Hepatic stellate cell (primary cell): ENCODE measurements at regions not wholly inside any gene's neighbourhood (a gene's known extent, or its start where the extent isn't known, plus 50 kb on each side); places are given as distances from the start of the nearest gene placed in this dataset.

ENCODE experiments used
- DNase-seq: peaks from one replicate; pipeline ENCODE4 v3.0.0; 2011; ENCODE audit warnings: low spot score

- DNase-seq: no peak
These were observed 132.8 kb upstream of the CRY1 start for GRCh38 chr12:107226126-107226525.

DNA sequence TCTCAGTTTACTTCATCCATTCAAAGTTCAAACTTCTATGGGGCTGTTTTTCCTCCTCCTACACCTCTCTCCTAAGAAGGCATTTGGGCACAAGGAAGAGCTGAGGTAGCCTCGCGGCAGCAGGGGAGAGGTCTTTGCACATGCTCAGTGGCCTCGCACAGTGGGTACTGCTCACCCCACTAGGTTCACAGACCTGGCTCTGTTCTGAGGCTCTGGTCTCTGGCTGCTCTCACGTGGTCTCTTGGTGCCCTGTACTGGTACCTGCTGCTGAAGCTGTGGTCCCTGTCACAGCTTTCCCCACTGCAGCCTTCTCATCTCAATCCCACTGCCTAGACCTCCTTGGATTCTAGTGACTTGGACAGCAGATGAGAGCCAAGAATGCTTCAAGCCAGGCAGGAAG lies 134.7 kb upstream of the CRY1 start:
- no peak for DNase-seq

DNA sequence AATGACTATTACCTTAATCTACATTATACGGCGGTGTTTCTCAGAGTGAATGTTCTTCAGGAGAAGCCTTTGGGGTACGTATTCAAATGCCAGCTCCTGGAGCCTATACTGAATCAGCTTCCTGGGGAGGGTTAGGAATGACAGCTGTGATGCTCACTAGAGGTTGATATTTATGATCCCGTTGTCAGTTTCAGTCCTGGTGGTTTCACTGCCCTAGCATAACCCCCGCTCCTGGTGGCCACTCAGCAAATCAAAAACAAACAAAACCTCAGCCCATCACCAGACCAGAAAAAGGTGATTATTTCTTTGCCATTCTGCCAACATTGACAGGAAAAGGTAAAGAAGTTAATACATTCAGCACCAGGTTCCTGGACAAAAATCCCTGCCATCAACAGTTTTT lies 136.5 kb upstream of the CRY1 start:
- no peak for DNase-seq

DNA sequence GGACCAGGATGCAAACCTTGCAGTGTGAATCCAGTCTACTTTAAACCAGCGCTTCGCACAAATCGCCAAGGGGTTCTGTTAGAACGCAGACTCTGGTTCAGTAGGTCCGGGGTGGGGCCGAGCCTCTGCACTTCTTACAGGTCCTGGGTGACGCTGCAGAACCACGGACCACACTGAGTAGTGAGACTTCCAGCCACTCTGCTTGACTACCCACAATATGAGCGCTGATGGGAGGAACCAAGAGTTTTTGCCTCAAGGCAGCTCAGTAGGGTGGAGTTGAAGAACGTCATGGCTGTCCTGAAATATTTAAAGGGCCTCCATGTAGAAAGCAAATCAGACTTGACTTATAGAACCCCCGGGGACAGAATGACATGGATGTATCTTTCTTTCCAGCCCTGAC lies 138.0 kb upstream of the CRY1 start:
- DNase-seq: no peak

GRCh38 chr12:107233551-107233950 lies 140.2 kb upstream of the CRY1 start:
- DNase-seq: no peak

DNA sequence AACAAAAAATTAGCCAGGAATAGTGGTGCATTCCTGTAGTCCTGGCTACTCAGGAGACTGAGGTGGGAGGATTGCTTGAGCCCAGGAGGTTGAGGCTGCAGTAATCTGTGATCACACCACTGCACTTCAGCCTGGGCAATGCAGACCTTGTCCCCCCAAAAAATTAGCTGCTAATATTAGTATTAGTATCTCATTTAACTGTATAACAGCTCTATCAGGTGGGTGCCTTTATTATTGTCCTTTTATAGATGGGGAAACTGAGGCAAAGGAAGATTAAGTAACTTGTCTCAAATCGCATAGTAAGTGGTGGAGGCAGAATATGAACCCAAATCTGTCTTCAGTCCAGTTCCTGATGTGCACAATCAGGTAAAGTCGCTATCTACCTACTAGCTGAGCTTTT lies 142.3 kb upstream of the CRY1 start:
- DNase-seq: no peak

DNA sequence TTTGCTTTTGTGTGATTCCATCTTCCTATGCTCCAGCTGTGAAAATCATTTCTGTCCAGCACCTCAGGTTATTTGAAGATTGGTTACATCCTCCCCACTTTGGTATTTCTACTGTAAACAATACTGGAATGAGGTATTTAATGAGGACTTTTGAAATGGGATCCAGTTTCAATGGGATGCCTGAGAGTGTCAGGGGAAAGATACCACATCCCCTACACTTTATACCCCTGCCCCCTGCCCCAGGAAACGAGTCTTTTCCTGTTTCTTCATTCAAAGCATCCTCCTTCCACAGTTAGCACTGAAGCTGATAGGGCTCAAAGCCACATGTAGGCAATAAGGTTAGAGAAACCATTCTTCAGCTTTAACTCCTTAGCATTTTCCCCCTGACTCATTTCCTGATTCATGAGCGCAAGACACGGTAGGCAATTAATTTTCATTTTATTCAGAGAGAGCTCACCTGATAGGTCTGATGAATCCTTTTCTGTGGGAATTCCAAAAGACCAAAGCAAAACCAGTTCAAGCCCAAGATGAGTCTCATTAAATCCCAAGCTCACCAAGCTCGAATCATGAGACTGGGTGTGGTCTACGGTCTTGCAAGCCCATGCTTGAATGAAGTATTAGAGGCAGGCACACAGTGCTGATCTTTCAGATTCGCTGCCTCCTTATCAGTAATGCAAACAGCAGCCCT lies 143.6 kb upstream of the CRY1 start:
- no peak for DNase-seq

GRCh38 chr12:107238296-107238695 lies 144.9 kb upstream of the CRY1 start:
- no peak for DNase-seq

GRCh38 chr12:107241411-107241810 lies 148.1 kb upstream of the CRY1 start:
- DNase-seq: no peak

GRCh38 chr12:107242189-107242588 lies 148.8 kb upstream of the CRY1 start:
- DNase-seq: no peak

DNA sequence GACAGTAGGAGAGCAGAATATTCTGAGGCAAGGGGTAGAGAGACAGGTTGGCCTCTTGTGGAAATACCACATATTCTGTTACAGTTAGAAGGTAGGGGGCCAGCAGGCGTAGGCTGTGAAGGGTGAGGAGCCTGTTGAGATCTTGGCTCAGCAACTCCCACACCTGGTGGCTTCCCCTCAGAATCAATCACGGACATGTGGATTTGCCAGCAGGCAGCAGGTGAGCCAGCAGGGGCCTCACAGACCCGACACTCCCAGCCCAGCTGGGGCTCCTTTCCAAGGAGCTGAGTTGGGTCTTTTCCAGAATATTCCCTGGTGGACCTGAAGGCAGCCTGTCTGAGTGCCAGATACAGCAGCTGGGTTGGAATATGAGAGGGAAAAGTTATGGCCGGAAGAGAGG lies 150.0 kb upstream of the CRY1 start:
- no peak for DNase-seq

GRCh38 chr12:107244584-107244983 lies 151.2 kb upstream of the CRY1 start:
- no peak for DNase-seq

- no peak for DNase-seq
These were observed 154.3 kb upstream of the CRY1 start for GRCh38 chr12:107247650-107248049.

DNA sequence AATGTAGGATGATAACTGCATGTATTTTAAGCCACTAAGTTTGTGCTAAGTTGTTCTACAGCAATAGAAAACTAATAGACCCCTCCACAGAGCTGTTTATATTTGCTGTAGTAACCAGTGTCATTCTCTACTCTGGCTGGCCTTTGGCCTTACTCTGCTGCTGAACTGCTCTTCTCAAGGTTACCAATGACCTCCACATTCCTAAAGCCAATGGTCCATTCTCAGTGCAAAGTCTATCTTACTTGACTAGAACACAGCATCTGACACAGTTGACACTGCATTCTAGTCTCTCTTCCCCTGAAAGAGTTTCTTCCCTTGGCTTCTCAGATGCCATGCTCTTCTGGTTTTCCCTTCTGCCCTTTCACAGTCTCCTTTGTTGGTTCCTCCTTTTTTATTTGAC lies 154.8 kb upstream of the CRY1 start:
- no peak for DNase-seq

- no peak for DNase-seq
These were observed 157.9 kb upstream of the CRY1 start for GRCh38 chr12:107251288-107251687.

DNA sequence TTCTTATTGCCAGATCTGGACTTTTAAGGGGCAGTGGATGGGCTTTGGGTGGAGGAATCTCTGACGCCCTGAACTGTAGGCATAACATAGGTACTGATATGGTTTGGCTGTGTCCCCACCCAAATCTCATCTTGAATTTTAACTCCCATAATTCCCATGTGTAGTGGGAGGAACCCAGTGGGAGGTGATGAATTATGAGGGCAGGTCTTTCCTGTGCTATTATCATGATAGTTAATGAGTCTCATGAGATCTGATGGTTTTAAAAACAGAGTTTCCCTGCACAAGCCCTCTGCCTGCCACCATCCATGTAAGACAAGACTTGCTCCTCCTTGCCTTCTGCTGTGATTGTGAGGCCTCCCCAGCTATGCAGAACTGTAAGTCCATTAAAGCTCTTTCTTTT lies 160.0 kb upstream of the CRY1 start:
- DNase-seq: no peak

DNA sequence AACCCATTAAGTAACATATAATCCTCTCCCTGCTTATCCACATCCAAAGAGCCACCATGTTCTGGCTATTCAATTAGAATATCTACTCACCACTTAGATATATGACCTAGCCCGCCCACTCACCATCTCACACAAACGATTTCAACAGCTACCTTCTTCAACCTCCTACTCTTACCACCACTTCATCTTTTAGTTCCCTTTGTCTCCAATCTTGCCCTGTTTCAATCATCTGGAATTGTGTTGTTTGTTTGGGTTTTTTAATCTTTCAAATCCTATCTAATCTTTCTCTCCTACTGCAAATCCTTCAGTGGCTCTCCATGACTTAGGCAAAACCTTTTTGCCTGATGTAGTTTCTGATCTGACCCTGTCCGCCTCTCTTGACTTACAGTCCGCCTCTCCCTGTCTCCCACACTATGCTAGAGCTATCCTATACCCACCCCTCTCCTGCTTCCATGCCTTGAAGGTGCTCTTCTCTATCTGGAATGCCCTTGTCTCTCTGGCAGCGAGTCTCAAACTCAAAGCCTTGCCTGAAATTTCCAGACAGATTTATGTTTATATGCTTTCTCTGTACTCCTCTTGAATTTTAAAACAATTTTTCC lies 161.0 kb upstream of the CRY1 start:
- no peak for DNase-seq

DNA sequence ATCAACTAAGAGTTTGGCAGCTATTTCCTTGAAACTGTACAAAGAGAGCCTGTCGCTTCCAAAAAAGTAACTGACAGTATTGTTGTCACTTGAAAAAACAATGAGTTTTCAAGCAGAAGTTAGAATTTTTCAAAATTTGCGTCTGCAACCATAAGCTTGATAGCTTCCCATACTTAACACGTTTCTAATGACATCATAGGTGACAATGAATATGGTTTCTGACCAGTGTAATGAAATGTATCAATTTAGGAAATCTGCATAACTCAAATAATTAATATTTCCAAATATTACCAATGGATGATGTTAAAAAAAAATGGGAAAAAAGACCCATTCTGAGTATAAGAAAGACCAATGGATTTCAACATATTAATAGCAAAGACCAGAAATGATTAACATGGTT lies 165.4 kb upstream of the CRY1 start:
- DNase-seq: no peak

DNA sequence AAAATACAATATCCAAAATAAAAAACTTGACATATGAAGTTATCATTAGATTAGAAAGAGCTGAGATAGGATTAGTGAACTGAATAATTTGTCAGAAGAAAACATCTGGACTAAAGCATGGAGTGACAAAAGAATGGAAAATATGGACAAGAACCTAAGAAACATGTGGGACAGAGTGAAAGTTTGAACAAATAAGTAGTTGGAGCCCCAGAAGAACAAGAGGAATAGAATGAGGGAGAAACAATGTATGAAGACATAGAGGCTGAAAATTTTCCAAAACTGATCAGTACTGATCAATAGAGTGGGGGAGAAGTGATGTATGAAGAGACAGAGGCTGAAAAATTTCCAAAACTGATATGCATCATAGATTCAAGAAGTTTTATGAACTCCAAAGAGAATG lies 170.6 kb upstream of the CRY1 start:
- no peak for DNase-seq

- DNase-seq: no peak
These were observed 171.3 kb upstream of the CRY1 start for GRCh38 chr12:107264667-107265066.

DNA sequence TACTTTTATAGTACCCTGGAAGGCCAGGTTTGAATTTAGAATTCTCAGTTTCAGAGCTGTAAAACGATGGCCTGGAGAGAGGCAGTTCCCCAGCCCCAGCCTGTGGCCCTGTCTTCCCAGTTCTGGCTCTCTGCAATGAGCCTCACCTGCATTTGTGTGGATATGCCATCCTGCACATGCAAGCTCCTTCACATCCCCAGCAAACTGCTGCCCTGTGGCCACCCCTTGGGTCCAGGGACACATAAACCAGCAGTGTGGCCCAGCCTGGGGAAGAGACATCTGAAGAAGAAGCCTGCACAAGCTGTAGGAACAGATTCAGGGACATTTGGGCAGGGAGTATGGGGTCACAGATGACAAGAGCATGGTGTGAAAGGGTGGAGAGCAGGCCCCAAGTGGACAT lies 174.3 kb upstream of the CRY1 start:
- no peak for DNase-seq

GRCh38 chr12:107271523-107271922 lies 178.2 kb upstream of the CRY1 start:
- no peak for DNase-seq

- no peak for DNase-seq
These were observed 182.2 kb upstream of the CRY1 start for GRCh38 chr12:107275530-107275929.

DNA sequence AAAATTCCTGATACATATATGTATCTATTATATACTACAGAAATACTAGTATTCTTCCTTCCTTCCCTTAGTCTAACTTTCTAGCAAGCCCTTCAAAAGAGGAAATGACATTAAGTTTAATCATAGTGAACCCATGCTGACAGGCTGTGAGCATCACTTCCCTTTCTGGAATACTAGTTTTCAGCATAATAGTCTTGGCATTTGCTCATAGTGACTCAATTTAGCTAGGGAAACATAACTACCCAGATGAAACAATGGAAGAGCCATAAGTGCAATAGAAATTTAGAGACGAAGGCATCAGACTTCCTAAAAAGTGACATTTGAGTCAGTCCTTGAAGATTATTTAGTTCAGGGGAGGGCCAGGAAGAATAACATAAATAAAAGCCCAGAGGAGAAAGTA lies 184.5 kb upstream of the CRY1 start:
- no peak for DNase-seq
